DOHH2 (cell line): ENCODE measurements at regions not wholly inside any gene's neighbourhood (a gene's known extent, or its start where the extent isn't known, plus 50 kb on each side); places are given as distances from the start of the nearest gene placed in this dataset.

ENCODE experiments used
- EZH2phosphoT487 ChIP-seq: fragments of 200-600 bp; sonication (generic); IDR thresholded peaks from 2 replicates; pipeline ENCODE4 v1.6.1; 2017; ENCODE audit warnings: borderline replicate concordance, mild to moderate bottlenecking, antibody characterized with exemption, low read length, moderate library complexity, mixed read lengths
- TF ChIP-seq, protein P1 (sequence below): fragments of 200-600 bp; sonication (generic); IDR thresholded peaks from one replicate; pipeline ENCODE4 v1.5.1; 2014; ENCODE audit warnings: antibody characterized with exemption, mild to moderate bottlenecking, low read depth, low read length; ENCODE audit not compliant: poor library complexity, severe bottlenecking

GRCh38 chr6:57822896-57823358, 505.5 kb downstream of the PRIM2 start:
- TF ChIP-seq, protein P1, sequence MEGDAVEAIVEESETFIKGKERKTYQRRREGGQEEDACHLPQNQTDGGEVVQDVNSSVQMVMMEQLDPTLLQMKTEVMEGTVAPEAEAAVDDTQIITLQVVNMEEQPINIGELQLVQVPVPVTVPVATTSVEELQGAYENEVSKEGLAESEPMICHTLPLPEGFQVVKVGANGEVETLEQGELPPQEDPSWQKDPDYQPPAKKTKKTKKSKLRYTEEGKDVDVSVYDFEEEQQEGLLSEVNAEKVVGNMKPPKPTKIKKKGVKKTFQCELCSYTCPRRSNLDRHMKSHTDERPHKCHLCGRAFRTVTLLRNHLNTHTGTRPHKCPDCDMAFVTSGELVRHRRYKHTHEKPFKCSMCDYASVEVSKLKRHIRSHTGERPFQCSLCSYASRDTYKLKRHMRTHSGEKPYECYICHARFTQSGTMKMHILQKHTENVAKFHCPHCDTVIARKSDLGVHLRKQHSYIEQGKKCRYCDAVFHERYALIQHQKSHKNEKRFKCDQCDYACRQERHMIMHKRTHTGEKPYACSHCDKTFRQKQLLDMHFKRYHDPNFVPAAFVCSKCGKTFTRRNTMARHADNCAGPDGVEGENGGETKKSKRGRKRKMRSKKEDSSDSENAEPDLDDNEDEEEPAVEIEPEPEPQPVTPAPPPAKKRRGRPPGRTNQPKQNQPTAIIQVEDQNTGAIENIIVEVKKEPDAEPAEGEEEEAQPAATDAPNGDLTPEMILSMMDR: no peak
- TF ChIP-seq EZH2phosphoT487: no peak
